DMS53 treated with DMSO at 0.1 percent for 48 hours (cell line): ENCODE measurements at regions not wholly inside any gene's neighbourhood (a gene's known extent, or its start where the extent isn't known, plus 50 kb on each side); places are given as distances from the start of the nearest gene placed in this dataset.
"Not testable (repeated sequence)": the region's sequence is repeated elsewhere in the genome, so short reads cannot be mapped to it uniquely, and the experiment has no call there.

Experiments
- DNase-seq: peaks from one replicate; lab custom pipeline; 2025; ENCODE audit not compliant: unreplicated experiment; lab: John Stamatoyannopoulos, UW

GRCh38 chr5:87042554-87042953 is 225.1 kb upstream of the RASA1 start:
- no peak for DNase-seq

GRCh38 chr5:87048156-87048555 is 219.5 kb upstream of the RASA1 start:
- DNase-seq = no peak

- not testable (repeated sequence) for DNase-seq
These were observed 218.7 kb upstream of the RASA1 start for GRCh38 chr5:87049012-87049411.

GRCh38 chr5:87051502-87052113 is 216.1 kb upstream of the RASA1 start:
- no peak for DNase-seq

GRCh38 chr5:87053146-87053545 is 214.5 kb upstream of the RASA1 start:
- DNase-seq = no peak

GRCh38 chr5:87054821-87055220 is 212.9 kb upstream of the RASA1 start:
- DNase-seq = no peak

GRCh38 chr5:87061046-87061445 is 206.6 kb upstream of the RASA1 start:
- DNase-seq = no peak

- no peak for DNase-seq
These were observed 198.4 kb upstream of the RASA1 start for GRCh38 chr5:87069311-87069710.

GRCh38 chr5:87069974-87070608 is 197.6 kb upstream of the RASA1 start:
- DNase-seq = peak; percentile 14

GRCh38 chr5:87074072-87074471 is 193.6 kb upstream of the RASA1 start:
- no peak for DNase-seq

GRCh38 chr5:87074934-87075541 is 192.6 kb upstream of the RASA1 start:
- DNase-seq = peak; percentile 51

GRCh38 chr5:87076411-87076810 is 191.3 kb upstream of the RASA1 start:
- no peak for DNase-seq

GRCh38 chr5:87076931-87077330 is 190.8 kb upstream of the RASA1 start:
- no peak for DNase-seq

- no peak for DNase-seq
These were observed 188.5 kb upstream of the RASA1 start for GRCh38 chr5:87079219-87079618.

- DNase-seq = no peak
These were observed 186.7 kb upstream of the RASA1 start for GRCh38 chr5:87081016-87081415.

GRCh38 chr5:87081511-87082372 is 185.9 kb upstream of the RASA1 start:
- DNase-seq = no peak

GRCh38 chr5:87094347-87094746 is 173.3 kb upstream of the RASA1 start:
- no peak for DNase-seq

GRCh38 chr5:87094833-87095232 is 172.8 kb upstream of the RASA1 start:
- DNase-seq = no peak

- DNase-seq = no peak
These were observed 171.9 kb upstream of the RASA1 start for GRCh38 chr5:87095787-87096186.

- no peak for DNase-seq
These were observed 170.0 kb upstream of the RASA1 start for GRCh38 chr5:87097664-87098063.

GRCh38 chr5:87099291-87099839 is 168.3 kb upstream of the RASA1 start:
- no peak for DNase-seq
